A549 (cell line): ENCODE measurements at regions not wholly inside any gene's neighbourhood (a gene's known extent, or its start where the extent isn't known, plus 50 kb on each side); places are given as distances from the start of the nearest gene placed in this dataset.

Source experiments
- ATAC-seq, 2 experiments: fragments of 200-7000 bp in 1 of 2; fragments of >200 bp in 1 of 2; cut with Nextera tagmentation in 1 of 2; cut with Tn5 transposase in 1 of 2; 3 replicates each; pipeline versions ENCODE4 v1.8.0 to v1.9.1; 2018 to 2020; ENCODE audit warnings: mild to moderate bottlenecking in 1 of 2, moderate library complexity in 1 of 2
- CTCF ChIA-PET: fragments of 300-600 bp; sonication (Branson Sonifier 250); formaldehyde crosslinking; extraction: SDS; loops from one replicate; lab custom pipeline; 2021; ENCODE audit warnings: antibody characterized with exemption, inconsistent platforms; lab: Yijun Ruan, JAX
- POLR2A ChIA-PET: fragments of 350-600 bp; formaldehyde crosslinking; extraction: SDS; loops from one replicate; lab custom pipeline; 2021; ENCODE audit warnings: antibody characterized with exemption, inconsistent platforms; lab: Yijun Ruan, JAX
- DNase-seq, 2 experiments: peaks; one replicate each; pipeline versions ENCODE4 v3.0.0 to v3.0.0-alpha.2; 2011 to 2016; ENCODE audit warnings: low read depth in 1 of 2, low spot score in 1 of 2
- FAIRE-seq: peaks from 2 replicates; lab custom pipeline; 2011; peaks lifted over from hg19 to GRCh38; lab: Jason Lieb, UNC
- H3K27ac ChIP-seq, 2 experiments: fragments of >200 bp; sonication (Bioruptor Twin); formaldehyde crosslinking; 3 replicates each; pipeline ENCODE4 v1.5.1; 2016 to 2017
- H3K4me1 ChIP-seq: fragments of >200 bp; sonication (Bioruptor Twin); formaldehyde crosslinking; 3 replicates; pipeline ENCODE4 v1.6.1; 2016
- H3K4me2 ChIP-seq: fragments of >200 bp; sonication (Bioruptor Twin); formaldehyde crosslinking; 3 replicates; pipeline ENCODE4 v1.6.1; 2016
- H3K4me3 ChIP-seq: fragments of >200 bp; sonication (Bioruptor Twin); formaldehyde crosslinking; 3 replicates; pipeline ENCODE4 v1.5.1; 2016
- H3K9me3 ChIP-seq: fragments of >200 bp; sonication (Bioruptor Twin); formaldehyde crosslinking; 3 replicates; pipeline ENCODE4 v1.6.1; 2016
- CBX8 ChIP-seq: fragments of 200-600 bp; sonication (generic); IDR thresholded peaks from 2 replicates; pipeline ENCODE4 v1.6.1; 2016
- CEBPB ChIP-seq, 2 experiments: fragments of >200 bp in 1 of 2; sonication (Bioruptor Twin) in 1 of 2; formaldehyde crosslinking in 1 of 2; IDR thresholded peaks; 2 replicates each; pipeline ENCODE4 v1.6.1; 2012 to 2016
- CHD2 ChIP-seq: fragments of 150-350 bp; IDR thresholded peaks from 2 replicates; pipeline ENCODE4 v1.6.1; 2014; ENCODE audit warnings: low read length; ENCODE audit not compliant: partially characterized antibody
- E2F6 ChIP-seq: IDR thresholded peaks from 2 replicates; pipeline ENCODE4 v1.6.1; 2012; ENCODE audit warnings: low read depth, borderline replicate concordance
- EHF ChIP-seq: fragments of 250-450 bp; sonication (Bioruptor Pico); IDR thresholded peaks from 2 replicates; pipeline ENCODE4 v1.5.0; 2020; ENCODE audit warnings: mild to moderate bottlenecking
- EHMT2 ChIP-seq: fragments of 200-600 bp; sonication (generic); IDR thresholded peaks from 2 replicates; pipeline ENCODE4 v1.6.1; 2016; ENCODE audit warnings: antibody characterized with exemption, low read depth, mild to moderate bottlenecking, moderate library complexity
- FOXS1 ChIP-seq: fragments of 250-450 bp; sonication (Bioruptor Pico); IDR thresholded peaks from 2 replicates; pipeline ENCODE4 v1.5.0; 2020; ENCODE audit warnings: mild to moderate bottlenecking, moderate library complexity
- GATA3 ChIP-seq: IDR thresholded peaks from 2 replicates; pipeline ENCODE4 v1.6.1; 2012; ENCODE audit warnings: borderline replicate concordance
- HOXB5 ChIP-seq: fragments of 250-450 bp; sonication (Bioruptor Pico); IDR thresholded peaks from 2 replicates; pipeline ENCODE4 v1.5.0; 2020; ENCODE audit warnings: mild to moderate bottlenecking, moderate library complexity
- JUNB ChIP-seq: fragments of >200 bp; sonication (Bioruptor Twin); formaldehyde crosslinking; IDR thresholded peaks from 2 replicates; pipeline ENCODE4 v1.6.1; 2016
- MYC ChIP-seq: IDR thresholded peaks from 2 replicates; pipeline ENCODE4 v1.6.1; 2012; ENCODE audit warnings: mild to moderate bottlenecking, inconsistent platforms, low read length, improper control_type of control experiment, borderline replicate concordance
- NFE2L2 ChIP-seq: fragments of 150-350 bp; conservative IDR thresholded peaks from 2 replicates; pipeline ENCODE4 v1.6.1; 2014; ENCODE audit warnings: low read length
- NPAS2 ChIP-seq: fragments of 250-450 bp; sonication (Bioruptor Pico); IDR thresholded peaks from 2 replicates; pipeline ENCODE4 v1.8.0; 2022; ENCODE audit warnings: mild to moderate bottlenecking, moderate library complexity, borderline replicate concordance
- PHF8 ChIP-seq: fragments of 200-600 bp; sonication (generic); IDR thresholded peaks from 2 replicates; pipeline ENCODE4 v1.6.1; 2016; ENCODE audit warnings: low read depth, mild to moderate bottlenecking, antibody characterized with exemption, moderate library complexity, borderline replicate concordance
- RAD21 ChIP-seq, 2 experiments: fragments of >200 bp in 1 of 2; sonication (Bioruptor Twin) in 1 of 2; formaldehyde crosslinking in 1 of 2; IDR thresholded peaks in 1 of 2; conservative IDR thresholded peaks in 1 of 2; 2 replicates in 1 of 2; 3 replicates in 1 of 2; pipeline ENCODE4 v1.6.1; 2012 to 2018; ENCODE audit warnings: inconsistent platforms in 1 of 2
- RARB ChIP-seq: fragments of 250-450 bp; sonication (Bioruptor Pico); IDR thresholded peaks from 2 replicates; pipeline ENCODE4 v1.8.0; 2021; ENCODE audit warnings: mild to moderate bottlenecking, moderate library complexity
- RFX5 ChIP-seq: fragments of 450-650 bp; IDR thresholded peaks from 2 replicates; pipeline ENCODE4 v1.7.1; 2014; ENCODE audit warnings: antibody characterized with exemption, mild to moderate bottlenecking, moderate library complexity
- USF2 ChIP-seq: fragments of 450-650 bp; IDR thresholded peaks from 2 replicates; pipeline ENCODE4 v1.6.1; 2014; ENCODE audit warnings: antibody characterized with exemption
- ZC3H11A ChIP-seq: fragments of 450-650 bp; IDR thresholded peaks from 2 replicates; pipeline ENCODE4 v1.6.1; 2014; ENCODE audit warnings: antibody characterized with exemption, mild to moderate bottlenecking
- WGBS: methylation state at CpG from one replicate; pipeline ENCODE4 v1.1.6; 2017; ENCODE audit errors: missing lambda C conversion rate; 5-methylcytosine and 5-hydroxymethylcytosine counted together
- TF ChIP-seq, protein P1 (sequence below): fragments of 200-600 bp; sonication (generic); IDR thresholded peaks from 2 replicates; pipeline ENCODE4 v1.6.1; 2016; ENCODE audit warnings: antibody characterized with exemption, mild to moderate bottlenecking, moderate library complexity
- TF ChIP-seq, protein P2 (sequence below): IDR thresholded peaks from 2 replicates; pipeline ENCODE4 v1.6.1; 2012

DNA sequence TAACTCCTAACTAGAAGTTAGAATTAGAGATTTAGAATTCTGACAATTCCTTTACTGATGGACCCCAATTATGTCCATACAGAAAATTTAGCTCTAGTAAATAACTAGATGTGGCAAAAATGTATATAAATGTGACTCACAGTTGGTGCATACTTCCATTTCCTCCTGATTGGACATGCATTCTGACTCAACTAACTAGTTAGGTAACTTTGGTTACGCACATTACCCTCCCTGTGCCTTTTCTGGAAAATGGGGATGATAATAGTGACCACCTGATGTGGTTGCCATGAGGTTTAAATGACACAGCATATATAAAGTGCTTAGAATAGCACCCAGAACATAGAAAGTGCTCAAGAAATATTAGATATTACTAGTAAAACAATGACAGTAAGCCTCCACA, 550.0 kb upstream of the SALL1 start:
- H3K4me2 ChIP-seq, result no peak overlapping the region
- FAIRE-seq (no peak), DNase-seq (no peak), ATAC-seq (no peak)
- TF ChIP-seq PHF8 (no peak), EHF (CRISPR knock-in tag) (no peak), HOXB5 (CRISPR knock-in tag) (no peak), USF2 (no peak), RAD21 (conservative IDR thresholded peaks at IDR 0.05 in 1 of 2, IDR thresholded peaks at IDR 0.05 in 1 of 2) (no peak), E2F6 (no peak), ZC3H11A (no peak), RARB (CRISPR knock-in tag) (no peak), FOXS1 (CRISPR knock-in tag) (no peak), EHMT2 (no peak), JUNB (no peak), RFX5 (no peak), MYC (no peak), NFE2L2 (no peak), NPAS2 (CRISPR knock-in tag) (no peak), GATA3 (no peak), CEBPB (IDR thresholded peaks at IDR 0.05) (no peak), CHD2 (no peak), CBX8 (no peak)
- TF ChIP-seq, protein P1, sequence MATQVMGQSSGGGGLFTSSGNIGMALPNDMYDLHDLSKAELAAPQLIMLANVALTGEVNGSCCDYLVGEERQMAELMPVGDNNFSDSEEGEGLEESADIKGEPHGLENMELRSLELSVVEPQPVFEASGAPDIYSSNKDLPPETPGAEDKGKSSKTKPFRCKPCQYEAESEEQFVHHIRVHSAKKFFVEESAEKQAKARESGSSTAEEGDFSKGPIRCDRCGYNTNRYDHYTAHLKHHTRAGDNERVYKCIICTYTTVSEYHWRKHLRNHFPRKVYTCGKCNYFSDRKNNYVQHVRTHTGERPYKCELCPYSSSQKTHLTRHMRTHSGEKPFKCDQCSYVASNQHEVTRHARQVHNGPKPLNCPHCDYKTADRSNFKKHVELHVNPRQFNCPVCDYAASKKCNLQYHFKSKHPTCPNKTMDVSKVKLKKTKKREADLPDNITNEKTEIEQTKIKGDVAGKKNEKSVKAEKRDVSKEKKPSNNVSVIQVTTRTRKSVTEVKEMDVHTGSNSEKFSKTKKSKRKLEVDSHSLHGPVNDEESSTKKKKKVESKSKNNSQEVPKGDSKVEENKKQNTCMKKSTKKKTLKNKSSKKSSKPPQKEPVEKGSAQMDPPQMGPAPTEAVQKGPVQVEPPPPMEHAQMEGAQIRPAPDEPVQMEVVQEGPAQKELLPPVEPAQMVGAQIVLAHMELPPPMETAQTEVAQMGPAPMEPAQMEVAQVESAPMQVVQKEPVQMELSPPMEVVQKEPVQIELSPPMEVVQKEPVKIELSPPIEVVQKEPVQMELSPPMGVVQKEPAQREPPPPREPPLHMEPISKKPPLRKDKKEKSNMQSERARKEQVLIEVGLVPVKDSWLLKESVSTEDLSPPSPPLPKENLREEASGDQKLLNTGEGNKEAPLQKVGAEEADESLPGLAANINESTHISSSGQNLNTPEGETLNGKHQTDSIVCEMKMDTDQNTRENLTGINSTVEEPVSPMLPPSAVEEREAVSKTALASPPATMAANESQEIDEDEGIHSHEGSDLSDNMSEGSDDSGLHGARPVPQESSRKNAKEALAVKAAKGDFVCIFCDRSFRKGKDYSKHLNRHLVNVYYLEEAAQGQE, result no peak
- WGBS, result 35% methylated on average over 1 of the region's 1 CpG
- H3K4me1 ChIP-seq, result 0 out of 3 replicates have a peak, but pooled peaks cover 4% of the 10 kb centered on the region
- H3K27ac ChIP-seq, result no peak overlapping the region
- peaks cover 15% of the 10 kb centered on the region for H3K9me3 ChIP-seq
- POLR2A ChIA-PET, result no interaction called here
- H3K4me3 ChIP-seq, result no peak overlapping the region
- CTCF ChIA-PET, result interaction anchor here (1.7 kb wide), 1 partner anchor 11 kb away, joined by 3 read pairs; no protein-coding TSS in a partner anchor

GRCh38 chr16:51699686-51700396, 548.8 kb upstream of the SALL1 start:
- H3K4me2 ChIP-seq, result no peak overlapping the region
- WGBS, result 14% methylated on average over 5 of the region's 5 CpGs
- ChIA-PET CTCF (interaction anchor here (0.6 to 1.7 kb wide), 3 partner anchors 9 to 546 kb away, joined by 3 read pairs; no protein-coding TSS in a partner anchor), POLR2A (no interaction called here)
- ATAC-seq (no peak), DNase-seq (no peak), FAIRE-seq (no peak)
- H3K27ac ChIP-seq, result no peak overlapping the region
- H3K4me1 ChIP-seq, result 0 out of 3 replicates have a peak, but pooled peaks cover 4% of the 10 kb centered on the region
- no peak overlapping the region for H3K4me3 ChIP-seq
- H3K9me3 ChIP-seq, result peaks cover 3% of the 10 kb centered on the region; the same call in 2 of the 3 replicates
- TF ChIP-seq RAD21 (conservative IDR thresholded peaks at IDR 0.05 in 1 of 2, IDR thresholded peaks at IDR 0.05 in 1 of 2), result no peak
- no peak for TF ChIP-seq GATA3
- TF ChIP-seq, protein P2, sequence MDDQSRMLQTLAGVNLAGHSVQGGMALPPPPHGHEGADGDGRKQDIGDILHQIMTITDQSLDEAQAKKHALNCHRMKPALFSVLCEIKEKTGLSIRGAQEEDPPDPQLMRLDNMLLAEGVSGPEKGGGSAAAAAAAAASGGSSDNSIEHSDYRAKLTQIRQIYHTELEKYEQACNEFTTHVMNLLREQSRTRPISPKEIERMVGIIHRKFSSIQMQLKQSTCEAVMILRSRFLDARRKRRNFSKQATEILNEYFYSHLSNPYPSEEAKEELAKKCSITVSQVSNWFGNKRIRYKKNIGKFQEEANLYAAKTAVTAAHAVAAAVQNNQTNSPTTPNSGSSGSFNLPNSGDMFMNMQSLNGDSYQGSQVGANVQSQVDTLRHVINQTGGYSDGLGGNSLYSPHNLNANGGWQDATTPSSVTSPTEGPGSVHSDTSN, result no peak
